ENCODE measurements at regions not wholly inside any gene's neighbourhood (a gene's known extent, or its start where the extent isn't known, plus 50 kb on each side); places are given as distances from the start of the nearest gene placed in this dataset.
"Not testable (repeated sequence)": the region's sequence is repeated elsewhere in the genome, so short reads cannot be mapped to it uniquely, and the experiment has no call there.

DNA sequence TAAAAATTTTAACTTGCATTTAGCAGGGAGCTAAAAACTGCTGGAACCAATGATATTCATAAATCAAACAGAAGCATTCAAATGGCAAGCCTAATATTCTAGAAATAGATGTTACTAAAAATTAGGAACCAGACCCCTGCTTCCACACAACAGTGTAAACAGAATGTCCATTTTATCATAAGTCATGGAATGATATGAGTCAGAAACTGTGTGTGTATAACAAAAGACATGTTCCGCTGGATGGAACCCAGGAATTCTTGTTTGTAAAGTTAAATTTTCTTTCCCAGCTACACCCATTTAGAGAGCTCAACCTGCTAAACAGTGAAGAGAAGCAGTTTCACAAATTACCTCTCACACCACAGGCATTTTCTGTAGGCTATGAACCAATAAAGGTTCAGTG, 131.1 kb upstream of the PTPN20 start:
- not testable (repeated sequence) for TF ChIP-seq CTCF (IDR thresholded peaks at IDR 0.05; ENCODE audit: insufficient read depth, low read depth, low read length); EZH2 (IDR thresholded peaks at IDR 0.05; ENCODE audit: insufficient read depth, low read length)

All from astrocyte (in vitro differentiated cells and primary cell).